ENCODE measurements at regions not wholly inside any gene's neighbourhood (a gene's known extent, or its start where the extent isn't known, plus 50 kb on each side); places are given as distances from the start of the nearest gene placed in this dataset.

DNA sequence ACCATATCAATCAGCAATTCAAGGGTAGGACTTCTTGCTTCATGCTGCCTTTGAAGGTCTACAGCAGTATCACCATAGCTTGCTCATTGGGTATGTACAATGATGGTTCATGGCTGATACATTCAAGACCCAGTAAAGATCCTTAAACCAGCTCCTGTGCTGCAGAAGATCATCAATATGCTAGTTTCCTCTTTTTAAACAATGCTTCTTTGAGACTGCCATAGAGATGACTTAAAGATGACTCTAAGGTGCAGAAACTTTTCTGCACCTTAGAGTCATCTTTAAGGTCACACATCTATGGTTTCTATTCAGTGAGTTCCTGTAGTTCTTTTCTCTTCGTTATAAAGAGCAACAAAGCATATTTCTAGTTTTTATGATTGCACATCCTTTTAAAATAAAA, 102.8 kb upstream of the KLHL14 start:
- no peak for ATAC-seq (ENCODE audit: low read depth)
- no peak overlapping the region for H4K5ac ChIP-seq (ENCODE audit: low read depth, low read length)
- BruUV-seq (replicated peaks): no TSS peak
- H3K56ac ChIP-seq (ENCODE audit: extremely low read depth, insufficient read depth, low read length): no peak overlapping the region
- H3K9me3 ChIP-seq (ENCODE audit: control insufficient read depth, insufficient read depth, low read length): no peaks in the 10 kb centered on the region
- no peaks in the 10 kb centered on the region for H3K9me1 ChIP-seq (ENCODE audit: insufficient read depth, low read length)
- WGBS, 2 experiments (ENCODE audit: extremely low coverage in 2 of 2, insufficient read length in 1 of 2): no CpG with 5 or more reads among the region's 1 CpG
- in situ Hi-C loops (cut with MboI; ENCODE audit: low sequenced_read_pairs): no loop called here
- dilution Hi-C loops (cut with HindIII; ENCODE audit: low sequenced_read_pairs, unreplicated experiment): no loop called here
- TF ChIP-seq SMC3 (IDR thresholded peaks at IDR 0.05; ENCODE audit: low read depth, low read length): no peak
- no peak for TF ChIP-seq MAFK (IDR thresholded peaks at IDR 0.05; ENCODE audit: low read depth, low read length)
- TF ChIP-seq, protein P1, sequence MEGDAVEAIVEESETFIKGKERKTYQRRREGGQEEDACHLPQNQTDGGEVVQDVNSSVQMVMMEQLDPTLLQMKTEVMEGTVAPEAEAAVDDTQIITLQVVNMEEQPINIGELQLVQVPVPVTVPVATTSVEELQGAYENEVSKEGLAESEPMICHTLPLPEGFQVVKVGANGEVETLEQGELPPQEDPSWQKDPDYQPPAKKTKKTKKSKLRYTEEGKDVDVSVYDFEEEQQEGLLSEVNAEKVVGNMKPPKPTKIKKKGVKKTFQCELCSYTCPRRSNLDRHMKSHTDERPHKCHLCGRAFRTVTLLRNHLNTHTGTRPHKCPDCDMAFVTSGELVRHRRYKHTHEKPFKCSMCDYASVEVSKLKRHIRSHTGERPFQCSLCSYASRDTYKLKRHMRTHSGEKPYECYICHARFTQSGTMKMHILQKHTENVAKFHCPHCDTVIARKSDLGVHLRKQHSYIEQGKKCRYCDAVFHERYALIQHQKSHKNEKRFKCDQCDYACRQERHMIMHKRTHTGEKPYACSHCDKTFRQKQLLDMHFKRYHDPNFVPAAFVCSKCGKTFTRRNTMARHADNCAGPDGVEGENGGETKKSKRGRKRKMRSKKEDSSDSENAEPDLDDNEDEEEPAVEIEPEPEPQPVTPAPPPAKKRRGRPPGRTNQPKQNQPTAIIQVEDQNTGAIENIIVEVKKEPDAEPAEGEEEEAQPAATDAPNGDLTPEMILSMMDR (conservative IDR thresholded peaks at IDR 0.05; ENCODE audit: low read depth, low read length): no peak
- no peak for TF ChIP-seq NFE2L2 (IDR thresholded peaks at IDR 0.05; ENCODE audit: low read depth, low read length)
- no peak for TF ChIP-seq RAD21 (IDR thresholded peaks at IDR 0.05; ENCODE audit: low read length)
- TF ChIP-seq CHD1 (IDR thresholded peaks at IDR 0.05; ENCODE audit: low read depth, low read length): no peak
- TF ChIP-seq MAZ (IDR thresholded peaks at IDR 0.05; ENCODE audit: borderline replicate concordance, low read depth, low read length): no peak
- no peak for TF ChIP-seq BHLHE40 (IDR thresholded peaks at IDR 0.05; ENCODE audit: low read depth, low read length)
- no peak for TF ChIP-seq RCOR1 (IDR thresholded peaks at IDR 0.05; ENCODE audit: insufficient replicate concordance, low read length)
- TF ChIP-seq MXI1 (IDR thresholded peaks at IDR 0.05; ENCODE audit: borderline replicate concordance, low read depth, low read length): no peak
- no peak overlapping the region for H2BK20ac ChIP-seq (ENCODE audit: low read depth, low read length)
- H2AK9ac ChIP-seq (replicated peaks; ENCODE audit: low read depth, low read length, poor library complexity): no peak overlapping the region
- POLR2A ChIA-PET (ENCODE audit: unreplicated experiment): no interaction called here
- CTCF ChIA-PET: no interaction called here
- no peak overlapping the region for H3K18ac ChIP-seq (ENCODE audit: low read depth, low read length)
- H4K20me1 ChIP-seq (ENCODE audit: insufficient read depth, low read length): no peaks in the 10 kb centered on the region
- no peak overlapping the region for H3K4me2 ChIP-seq (ENCODE audit: low read depth, low read length)
- no peaks in the 10 kb centered on the region for H3K27me3 ChIP-seq (ENCODE audit: control insufficient read depth, insufficient read depth, low read length)
- H2BK15ac ChIP-seq (ENCODE audit: low read depth, low read length): no peak overlapping the region
- H2AK5ac ChIP-seq (ENCODE audit: low read depth, low read length): no peak overlapping the region
- no peak overlapping the region for H3K4me3 ChIP-seq (ENCODE audit: insufficient read depth, low read depth, low read length)
- H3K27ac ChIP-seq (ENCODE audit: insufficient read depth, low read length): no peak overlapping the region
- DNase-seq: no peak
- H3K36me3 ChIP-seq (ENCODE audit: control insufficient read depth, insufficient read depth, low read length): no peaks in the 10 kb centered on the region
- H3K9ac ChIP-seq (ENCODE audit: low read depth, low read length): no peak overlapping the region
- no peaks in the 10 kb centered on the region for H3K4me1 ChIP-seq (ENCODE audit: control insufficient read depth, insufficient read depth, low read length)
- no peak overlapping the region for H3K14ac ChIP-seq (replicated peaks; ENCODE audit: low read depth, low read length)
- H2BK120ac ChIP-seq (ENCODE audit: low read depth, low read length): no peak overlapping the region
- no peak overlapping the region for H4K91ac ChIP-seq (ENCODE audit: insufficient read depth, low read depth, low read length)
- no peak overlapping the region for H4K8ac ChIP-seq (ENCODE audit: low read depth in 2 of 2, low read length in 2 of 2)
- no peak overlapping the region for H3K23ac ChIP-seq (ENCODE audit: low read depth, low read length)
- H3K79me1 ChIP-seq (ENCODE audit: low read depth in 1 of 2, low read length in 2 of 2): no peaks in the 10 kb centered on the region
- H2BK5ac ChIP-seq (ENCODE audit: low read depth, low read length, poor library complexity, severe bottlenecking): no peak overlapping the region
- H3K4ac ChIP-seq (ENCODE audit: low read depth, low read length): no peak overlapping the region
- H2AFZ ChIP-seq (replicated peaks; ENCODE audit: low read length, poor library complexity): no peak overlapping the region
- intact Hi-C loops (cut with micrococcal nuclease): loop anchor here (10.0 kb wide), 1 partner anchor 251 kb away; no protein-coding TSS in a partner anchor

All from IMR-90 (cell line).